Esophagus muscularis mucosa (tissue), 4 donors: ENCODE measurements at regions not wholly inside any gene's neighbourhood (a gene's known extent, or its start where the extent isn't known, plus 50 kb on each side); places are given as distances from the start of the nearest gene placed in this dataset.

Experiments
- EP300 ChIP-seq: sonication (generic); formaldehyde crosslinking; IDR thresholded peaks from one replicate; pipeline ENCODE4 v1.6.1; 2017; ENCODE audit warnings: antibody characterized with exemption
- POLR2A ChIP-seq: fragments of 450-650 bp; IDR thresholded peaks from one replicate; pipeline ENCODE4 v1.6.1; 2017; ENCODE audit warnings: antibody characterized with exemption, moderate library complexity, mild to moderate bottlenecking, low read depth
- POLR2AphosphoS5 ChIP-seq, 2 donors: sonication (generic); formaldehyde crosslinking; IDR thresholded peaks; one replicate each; pipeline ENCODE4 v1.6.1; 2017; ENCODE audit warnings: antibody characterized with exemption in 2 of 2
- TF ChIP-seq, protein P1 (sequence below), 3 experiments: fragments of 200-600 bp in 2 of 3; fragments of 450-650 bp in 1 of 3; sonication (generic) in 2 of 3; IDR thresholded peaks; one replicate each; pipeline ENCODE4 v1.5.1; 2017 to 2019; ENCODE audit warnings: antibody characterized with exemption in 3 of 3, mild to moderate bottlenecking in 2 of 3, moderate library complexity in 1 of 3

DNA sequence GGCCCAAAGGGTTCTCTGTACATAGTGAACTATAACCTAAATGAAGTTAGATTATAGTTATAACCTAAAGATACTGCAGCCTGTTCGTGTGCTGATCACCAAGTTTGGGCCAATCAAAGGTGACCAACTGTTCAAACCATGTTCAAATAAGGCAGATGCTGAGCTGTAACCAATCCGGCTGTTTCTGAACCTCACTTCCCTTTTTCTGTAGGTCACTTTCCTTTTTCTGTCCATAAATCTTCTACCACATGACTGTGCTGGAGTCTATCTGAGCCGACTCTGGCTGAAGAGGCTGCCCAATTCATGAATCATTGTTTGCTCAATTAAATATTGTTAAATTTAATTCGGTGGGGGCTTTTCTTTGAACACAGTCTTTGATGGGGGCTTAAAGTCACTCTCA is 1920.2 kb downstream of the MAT2B start:
- TF ChIP-seq, protein P1, sequence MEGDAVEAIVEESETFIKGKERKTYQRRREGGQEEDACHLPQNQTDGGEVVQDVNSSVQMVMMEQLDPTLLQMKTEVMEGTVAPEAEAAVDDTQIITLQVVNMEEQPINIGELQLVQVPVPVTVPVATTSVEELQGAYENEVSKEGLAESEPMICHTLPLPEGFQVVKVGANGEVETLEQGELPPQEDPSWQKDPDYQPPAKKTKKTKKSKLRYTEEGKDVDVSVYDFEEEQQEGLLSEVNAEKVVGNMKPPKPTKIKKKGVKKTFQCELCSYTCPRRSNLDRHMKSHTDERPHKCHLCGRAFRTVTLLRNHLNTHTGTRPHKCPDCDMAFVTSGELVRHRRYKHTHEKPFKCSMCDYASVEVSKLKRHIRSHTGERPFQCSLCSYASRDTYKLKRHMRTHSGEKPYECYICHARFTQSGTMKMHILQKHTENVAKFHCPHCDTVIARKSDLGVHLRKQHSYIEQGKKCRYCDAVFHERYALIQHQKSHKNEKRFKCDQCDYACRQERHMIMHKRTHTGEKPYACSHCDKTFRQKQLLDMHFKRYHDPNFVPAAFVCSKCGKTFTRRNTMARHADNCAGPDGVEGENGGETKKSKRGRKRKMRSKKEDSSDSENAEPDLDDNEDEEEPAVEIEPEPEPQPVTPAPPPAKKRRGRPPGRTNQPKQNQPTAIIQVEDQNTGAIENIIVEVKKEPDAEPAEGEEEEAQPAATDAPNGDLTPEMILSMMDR (IDR thresholded peaks at IDR 0.05) = no peak
- TF ChIP-seq EP300 (no peak), POLR2A (no peak), POLR2AphosphoS5 (IDR thresholded peaks at IDR 0.05) (no peak)
